Lower lobe of right lung (tissue), 2 donors: ENCODE measurements at regions not wholly inside any gene's neighbourhood (a gene's known extent, or its start where the extent isn't known, plus 50 kb on each side); places are given as distances from the start of the nearest gene placed in this dataset.

Experiments used
- ATAC-seq, 2 donors: fragments of 200-7000 bp; cut with Tn5 transposase; one replicate each; pipeline ENCODE4 v1.9.1; 2020 to 2022; ENCODE audit warnings: mild to moderate bottlenecking in 2 of 2, moderate library complexity in 2 of 2
- DNase-seq: peaks from one replicate; pipeline ENCODE4 v3.0.0-alpha.2; 2020
- H3K27ac ChIP-seq: fragments of 200-600 bp; one replicate; pipeline ENCODE4 v1.8.0; 2022
- H3K27me3 ChIP-seq: fragments of 200-600 bp; one replicate; pipeline ENCODE4 v1.8.0; 2022; ENCODE audit warnings: low read depth
- H3K36me3 ChIP-seq: fragments of 200-600 bp; one replicate; pipeline ENCODE4 v1.8.0; 2022; ENCODE audit warnings: mild to moderate bottlenecking
- H3K4me1 ChIP-seq: fragments of 200-600 bp; one replicate; pipeline ENCODE4 v1.8.0; 2022
- H3K4me3 ChIP-seq: fragments of 200-600 bp; one replicate; pipeline ENCODE4 v1.8.0; 2022; ENCODE audit warnings: mild to moderate bottlenecking
- H3K9me3 ChIP-seq: fragments of 200-600 bp; one replicate; pipeline ENCODE4 v1.8.0; 2022
- CTCF ChIP-seq: fragments of 200-600 bp; IDR thresholded peaks from one replicate; pipeline ENCODE4 v1.8.0; 2022; ENCODE audit warnings: antibody characterized with exemption, mild to moderate bottlenecking
- intact Hi-C: fragments of 100-400 bp; cut with DNase I; formaldehyde crosslinking; loops from one replicate; pipeline ENCODE4 v1.11.0; 2022
- donor health status: DM: no; HTN: yes; CAD: no; lungs with severe emphysema.

DNA sequence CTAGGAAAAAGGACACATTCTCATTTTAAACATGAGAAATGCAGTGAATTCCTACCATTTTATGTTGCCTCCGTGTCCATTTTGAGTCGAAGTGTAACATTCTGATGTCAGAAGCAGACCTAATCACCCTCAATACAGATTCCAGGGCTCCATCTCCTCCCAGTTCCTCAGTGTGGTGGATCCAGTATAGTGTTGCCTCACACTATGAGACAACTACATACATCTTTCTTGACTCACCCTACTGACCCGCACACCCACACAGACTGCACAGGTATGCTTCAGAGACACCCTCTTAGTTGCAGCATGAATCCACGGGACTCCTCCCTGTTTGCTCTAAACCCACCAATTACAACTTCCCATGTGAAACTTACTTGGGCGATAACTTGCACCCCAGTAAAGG is 564.9 kb downstream of the SEMA5A start:
- Histone ChIP-seq H3K9me3 (no peaks in the 10 kb centered on the region), H3K36me3 (no peaks in the 10 kb centered on the region), H3K4me1 (no peaks in the 10 kb centered on the region), H3K27ac (no peak overlapping the region), H3K4me3 (no peak overlapping the region), H3K27me3 (no peaks in the 10 kb centered on the region)
- DNase-seq (no peak), ATAC-seq (no peak)
- TF ChIP-seq CTCF = no peak
- intact Hi-C loops = no loop called here

DNA sequence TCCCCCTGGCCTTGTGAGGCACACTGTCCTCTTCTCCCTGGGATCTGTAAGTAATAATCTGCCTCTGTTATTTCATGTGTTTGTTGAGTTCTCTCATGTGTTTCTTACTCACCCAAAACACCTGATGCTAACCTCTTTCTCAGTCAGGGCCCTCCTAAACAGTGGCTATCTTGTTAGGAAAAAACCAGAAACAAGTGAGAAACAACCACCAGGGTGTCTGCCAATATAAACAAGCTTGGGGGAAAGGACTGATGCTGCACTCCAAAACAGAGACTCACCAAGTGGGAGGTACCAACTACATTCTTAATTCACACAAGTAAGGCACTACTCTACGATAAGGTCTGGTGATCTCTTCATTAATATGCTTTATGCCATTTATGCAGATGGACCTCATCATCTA is 564.4 kb downstream of the SEMA5A start:
- Histone ChIP-seq H3K9me3 (no peaks in the 10 kb centered on the region), H3K27me3 (no peaks in the 10 kb centered on the region), H3K36me3 (no peaks in the 10 kb centered on the region), H3K4me1 (no peaks in the 10 kb centered on the region), H3K27ac (no peak overlapping the region), H3K4me3 (no peak overlapping the region)
- intact Hi-C loops = no loop called here
- no peak for TF ChIP-seq CTCF
- DNase-seq = no peak
- no peak for ATAC-seq

DNA sequence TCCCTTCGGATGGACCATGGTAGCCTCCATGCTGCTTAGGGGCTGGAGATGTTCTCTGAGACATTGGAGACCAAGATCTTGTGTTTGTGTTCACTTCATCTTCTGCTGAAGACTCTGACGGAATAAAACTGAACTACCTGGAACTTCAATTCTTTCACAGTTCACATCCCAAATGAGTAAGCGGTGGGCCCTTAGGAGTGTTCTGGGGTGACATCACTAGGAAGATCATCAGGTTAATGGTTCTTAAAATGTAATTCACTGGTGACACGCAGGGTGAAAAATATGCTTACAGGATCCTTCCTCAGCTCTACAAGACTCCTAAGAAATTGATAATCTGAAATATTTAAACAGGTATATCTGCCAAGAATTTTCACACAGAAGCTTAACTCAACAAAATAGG is 561.5 kb downstream of the SEMA5A start:
- no peak overlapping the region for H3K4me3 ChIP-seq
- H3K27me3 ChIP-seq = no peaks in the 10 kb centered on the region
- no peaks in the 10 kb centered on the region for H3K4me1 ChIP-seq
- H3K9me3 ChIP-seq = no peaks in the 10 kb centered on the region
- H3K27ac ChIP-seq = no peak overlapping the region
- no peak for DNase-seq
- no peaks in the 10 kb centered on the region for H3K36me3 ChIP-seq
- no peak for ATAC-seq
- TF ChIP-seq CTCF = no peak
- intact Hi-C loops = no loop called here
